ENCODE measurements at regions not wholly inside any gene's neighbourhood (a gene's known extent, or its start where the extent isn't known, plus 50 kb on each side); places are given as distances from the start of the nearest gene placed in this dataset.
"Not testable (repeated sequence)": the region's sequence is repeated elsewhere in the genome, so short reads cannot be mapped to it uniquely, and the experiment has no call there.

- DNase-seq (ENCODE audit: low read depth) = no peak
Measured at GRCh38 chr18:78448591-78448990, 531.0 kb upstream of the SALL3 start.

DNA sequence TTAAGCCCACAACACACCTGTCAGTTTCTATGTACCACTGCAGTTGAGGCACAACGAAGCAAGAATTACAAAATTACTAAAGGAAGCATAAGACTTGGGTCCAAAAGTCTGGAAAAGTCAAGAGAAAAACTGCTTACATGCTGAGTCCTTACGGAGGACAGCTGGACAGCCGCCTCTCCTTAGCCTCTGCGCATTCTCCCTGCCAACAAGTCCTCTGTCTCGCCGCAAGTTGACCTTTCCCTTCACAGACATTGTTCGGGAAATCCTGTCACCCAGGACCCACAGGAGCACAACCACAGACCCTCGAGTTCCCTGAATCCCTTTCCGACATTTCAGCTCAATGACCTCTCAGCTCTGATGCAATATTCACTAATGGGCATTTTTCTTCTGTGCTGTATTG, 525.4 kb upstream of the SALL3 start:
- no peak for DNase-seq (ENCODE audit: low read depth)

DNA sequence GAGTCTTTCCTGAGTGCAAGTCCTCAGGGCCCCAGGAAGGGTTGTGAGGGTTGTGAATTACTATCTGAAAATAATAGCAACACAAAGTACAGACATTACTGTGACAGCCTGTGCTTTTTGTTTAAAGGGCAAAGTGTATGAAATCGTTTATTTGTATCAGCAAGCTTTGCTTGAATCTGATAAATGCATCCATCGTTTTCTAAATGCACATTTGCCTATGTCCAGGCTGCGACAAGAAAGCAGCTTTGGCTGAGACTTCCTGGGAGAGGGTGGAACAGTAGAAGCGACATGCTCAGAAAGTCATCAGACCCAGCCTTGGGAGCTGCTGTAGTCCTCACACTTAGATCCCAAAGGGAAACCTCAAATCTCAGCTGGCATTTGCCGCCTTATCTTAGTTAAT, 524.2 kb upstream of the SALL3 start:
- DNase-seq (ENCODE audit: low read depth) = no peak

GRCh38 chr18:78457011-78457410, 522.6 kb upstream of the SALL3 start:
- no peak for DNase-seq (ENCODE audit: low read depth)

GRCh38 chr18:78457731-78458130, 521.9 kb upstream of the SALL3 start:
- DNase-seq (ENCODE audit: low read depth) = no peak

GRCh38 chr18:78458356-78458755, 521.3 kb upstream of the SALL3 start:
- no peak for DNase-seq (ENCODE audit: low read depth)

DNA sequence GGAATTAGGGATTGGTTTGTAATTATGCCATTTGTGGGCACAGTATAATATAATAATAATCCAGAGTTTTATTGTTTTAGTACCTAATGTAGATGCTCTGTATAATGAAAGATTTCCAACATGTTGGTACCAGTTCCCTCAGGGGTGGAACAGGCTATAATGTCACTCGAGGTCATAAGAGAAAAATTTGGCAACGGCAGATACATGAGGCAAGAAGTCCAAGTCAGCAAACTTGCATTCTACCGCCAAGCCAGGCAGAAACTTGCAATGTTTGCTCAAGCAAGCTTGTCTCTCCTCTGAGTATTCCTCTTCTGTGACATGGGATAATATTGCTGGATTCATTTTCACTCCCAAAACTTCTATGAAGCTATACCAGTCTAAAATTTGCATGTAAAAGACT, 520.0 kb upstream of the SALL3 start:
- DNase-seq (ENCODE audit: low read depth) = no peak

DNA sequence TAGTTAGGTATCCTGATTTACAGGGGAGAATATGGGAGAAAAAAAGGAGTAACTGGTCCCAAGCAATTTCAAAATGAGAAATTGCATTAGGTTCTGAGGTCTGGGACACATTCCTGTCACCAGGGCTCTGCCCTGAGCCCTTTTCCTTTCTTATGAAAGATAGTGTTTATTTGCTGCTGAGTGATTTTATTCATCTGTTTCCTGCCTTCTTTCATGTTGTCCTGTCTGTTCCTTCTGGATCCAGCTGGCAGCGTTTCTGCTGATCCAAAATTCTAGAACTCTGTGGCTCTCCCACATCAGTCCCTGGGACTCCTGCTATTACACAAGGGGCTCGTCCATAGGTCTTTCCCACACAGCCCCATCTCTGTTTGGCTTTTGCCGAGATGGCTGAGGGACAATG, 519.1 kb upstream of the SALL3 start:
- no peak for DNase-seq (ENCODE audit: low read depth)

DNA sequence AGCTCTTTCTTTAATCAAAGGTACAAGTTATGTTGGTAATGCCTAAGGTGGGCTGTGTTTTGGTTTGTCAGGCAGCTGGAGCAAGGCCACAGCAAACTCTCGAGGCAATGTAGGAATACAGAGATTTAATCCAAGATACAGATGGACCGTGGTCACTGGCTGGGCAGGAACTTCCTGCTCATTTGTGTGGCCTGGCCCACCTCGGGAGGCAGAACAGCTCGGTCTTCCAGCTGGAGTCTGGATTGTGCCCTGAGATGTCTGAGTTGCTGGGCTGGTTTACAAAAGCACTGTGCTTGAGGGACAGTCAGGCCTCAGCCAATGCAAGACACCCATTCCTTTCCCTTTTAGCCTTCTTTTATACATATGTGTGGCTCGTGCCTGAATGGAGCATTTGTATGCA, 506.1 kb upstream of the SALL3 start:
- DNase-seq (ENCODE audit: low read depth) = no peak

DNA sequence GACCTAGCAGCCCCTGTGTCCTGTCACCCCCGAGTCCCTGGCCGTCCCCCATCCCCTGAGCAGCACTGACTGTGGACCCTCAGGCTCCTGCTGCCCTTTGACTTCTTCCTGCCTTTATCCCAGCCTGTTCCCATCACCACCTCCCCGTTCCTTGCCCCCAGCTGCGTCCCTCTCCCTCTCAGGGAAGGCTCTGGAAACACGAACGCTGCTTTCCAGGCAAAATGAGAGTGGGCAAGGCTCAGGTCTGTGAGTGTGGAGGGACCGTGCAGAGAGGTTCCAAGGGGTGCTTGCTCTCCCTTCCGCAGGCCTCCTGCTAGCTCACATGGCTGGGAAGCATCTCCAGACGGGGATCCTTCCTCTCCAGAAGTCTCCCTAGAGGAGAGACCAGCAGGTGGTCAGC, 501.8 kb upstream of the SALL3 start:
- DNase-seq (ENCODE audit: low read depth) = no peak

- no peak for DNase-seq (ENCODE audit: low read depth)
Measured at GRCh38 chr18:78479443-78479842, 500.2 kb upstream of the SALL3 start.

GRCh38 chr18:78480262-78481054, 499.2 kb upstream of the SALL3 start:
- no peak for DNase-seq (ENCODE audit: low read depth)

DNA sequence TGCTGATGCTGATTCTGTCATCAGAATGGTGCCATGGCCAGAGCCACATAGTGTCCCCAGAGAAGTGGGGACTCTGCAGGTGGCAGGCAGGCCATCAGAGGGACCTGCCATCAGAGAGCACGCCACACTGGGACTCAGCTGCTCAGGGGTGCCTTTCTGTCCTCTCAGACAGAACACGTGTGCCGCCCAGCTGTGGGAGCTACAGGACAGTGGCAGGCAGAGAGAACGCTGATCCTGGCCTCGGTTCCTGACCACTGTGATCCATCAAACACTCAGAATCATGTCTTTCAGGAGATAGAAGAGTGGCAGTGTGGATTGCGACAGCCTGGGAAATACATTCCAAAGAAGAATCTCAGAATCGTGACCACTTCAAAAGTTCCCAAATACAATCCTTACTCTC, 497.2 kb upstream of the SALL3 start:
- DNase-seq (ENCODE audit: low read depth) = no peak

DNA sequence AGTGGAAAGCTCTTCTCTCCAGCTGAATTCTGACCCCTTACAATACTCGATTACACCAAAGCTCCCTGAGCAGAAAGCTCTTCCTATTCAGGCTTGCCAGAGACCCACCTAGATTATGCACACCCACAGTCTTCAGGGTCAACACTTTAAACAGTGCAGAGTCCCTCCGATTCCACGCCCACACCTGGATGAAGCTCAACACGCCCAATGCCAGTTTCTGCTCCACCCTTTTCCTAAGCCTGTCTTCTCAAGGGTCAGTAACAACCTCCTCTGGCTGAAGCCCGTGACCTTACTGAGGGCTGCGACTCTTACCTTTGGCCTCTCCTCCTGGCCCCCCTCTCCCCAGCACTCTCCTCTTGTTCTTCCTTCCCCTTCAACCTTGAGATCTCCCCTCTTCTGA, 492.0 kb upstream of the SALL3 start:
- DNase-seq (ENCODE audit: low read depth) = no peak

DNA sequence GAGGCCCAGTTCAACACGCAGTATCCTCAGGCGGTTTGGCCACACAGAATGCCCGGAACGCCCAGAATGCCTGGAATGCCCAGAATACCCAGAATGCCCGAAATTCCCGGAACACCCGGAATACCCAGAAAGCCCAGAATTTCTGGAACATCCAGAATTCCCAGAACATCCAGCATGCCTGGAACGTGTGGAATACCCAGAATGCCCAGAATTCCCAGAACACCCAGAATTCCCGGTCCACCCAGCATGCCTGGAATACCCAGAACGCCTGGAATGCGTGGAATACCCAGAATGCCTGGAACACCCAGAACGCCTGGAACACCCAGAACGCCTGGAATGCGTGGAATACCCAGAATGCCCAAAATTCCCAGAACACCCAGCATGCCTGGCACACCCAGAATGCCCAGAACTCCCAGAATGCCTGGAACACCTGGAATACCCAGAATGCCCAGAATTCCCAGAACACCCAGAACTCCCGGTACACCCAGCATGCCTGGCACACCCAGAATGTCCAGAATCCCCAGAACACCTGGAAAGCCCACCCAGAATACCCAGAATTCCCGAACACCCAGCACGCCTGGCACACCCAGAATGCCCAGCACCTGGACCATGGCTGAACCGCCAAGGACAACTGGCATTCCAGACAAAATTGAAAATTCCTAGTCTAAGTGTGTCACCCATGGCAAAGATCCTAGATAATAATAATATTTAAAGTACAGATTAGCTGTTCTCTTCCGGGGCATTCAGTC, 487.4 kb upstream of the SALL3 start:
- DNase-seq (ENCODE audit: low read depth) = no peak

DNA sequence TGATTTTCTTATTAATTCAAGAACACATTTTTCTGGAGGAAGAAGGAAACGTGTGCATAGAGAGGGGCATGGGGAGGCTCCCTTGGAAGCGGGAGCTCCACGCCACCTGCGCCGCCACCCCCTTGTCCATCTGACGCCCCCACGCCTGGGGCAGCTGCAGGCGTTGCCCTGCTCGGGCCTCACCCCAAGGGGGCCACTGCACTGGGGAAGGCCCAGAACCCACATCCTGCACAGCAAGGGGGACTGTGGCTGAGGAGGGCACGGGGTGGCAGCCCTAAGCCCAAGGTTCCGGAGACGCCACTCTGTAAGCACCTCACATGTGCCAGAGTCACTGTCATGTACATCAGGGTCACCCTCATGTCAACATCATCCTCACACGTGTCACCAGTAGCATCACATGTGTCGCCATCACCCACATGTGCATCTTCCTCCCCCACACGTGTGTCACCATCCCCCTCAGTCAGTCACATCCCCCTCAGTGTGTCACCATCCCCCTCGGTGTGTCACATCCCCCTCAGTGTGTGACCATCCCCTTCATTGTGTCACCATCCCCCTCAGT, 486.7 kb upstream of the SALL3 start:
- no peak for DNase-seq (ENCODE audit: low read depth)

DNA sequence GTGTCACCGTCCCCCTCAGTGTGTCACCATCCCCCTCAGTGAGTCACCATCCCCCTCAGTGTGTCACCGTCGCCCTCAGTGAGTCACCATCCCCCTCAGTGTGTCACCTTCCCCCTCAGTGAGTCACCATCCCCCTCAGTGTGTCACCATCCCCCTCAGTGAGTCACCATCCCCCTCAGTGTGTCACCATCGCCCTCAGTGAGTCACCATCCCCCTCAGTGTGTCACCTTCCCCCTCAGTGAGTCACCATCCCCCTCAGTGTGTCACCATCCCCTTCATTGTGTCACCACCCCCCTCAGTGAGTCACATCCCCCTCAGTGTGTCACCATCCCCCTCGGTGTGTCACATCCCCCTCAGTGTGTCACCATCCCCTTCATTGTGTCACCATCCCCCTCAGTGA, 486.1 kb upstream of the SALL3 start:
- not testable (repeated sequence) for DNase-seq (ENCODE audit: low read depth)

DNA sequence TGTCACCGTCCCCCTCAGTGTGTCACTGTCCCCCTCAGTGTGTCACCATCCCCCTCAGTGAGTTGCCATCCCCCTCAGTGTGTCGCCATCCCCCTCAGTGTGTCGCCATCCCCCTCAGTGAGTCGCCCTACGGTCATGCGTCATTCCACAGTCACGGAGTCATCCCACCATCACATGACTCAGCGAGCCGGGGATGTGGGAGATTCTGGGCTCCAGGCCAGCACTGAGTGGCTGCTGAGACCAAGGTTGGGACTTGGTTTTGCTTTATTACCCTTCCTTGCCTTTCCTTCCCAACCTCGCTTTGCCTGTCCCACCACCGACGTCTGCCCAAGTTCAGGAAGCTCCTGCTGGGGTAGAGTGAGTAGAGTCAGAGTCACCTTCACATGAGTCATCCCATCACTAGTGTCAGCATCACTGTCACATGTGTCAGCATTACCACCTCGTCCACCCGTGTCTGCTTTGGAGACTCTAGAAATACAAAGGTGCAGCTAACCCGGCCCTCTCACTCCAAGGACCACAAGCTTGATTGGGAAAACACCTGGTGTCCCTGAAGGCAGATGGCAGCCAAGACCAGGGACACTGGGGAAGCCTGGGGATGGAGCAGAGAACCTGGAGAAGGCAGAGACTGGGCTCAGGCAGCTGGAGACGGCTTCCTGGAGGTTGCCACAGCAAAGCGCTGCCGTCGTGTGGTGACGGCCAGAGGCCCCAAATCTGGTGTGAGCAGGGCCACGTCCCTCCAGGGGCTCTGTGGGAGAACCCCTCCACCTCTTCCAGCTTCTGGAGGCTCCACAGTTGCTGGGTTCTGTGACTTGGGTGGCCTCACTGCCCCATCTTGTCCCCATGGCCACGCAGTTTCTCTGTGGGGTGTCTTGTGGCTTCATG, 485.2 kb upstream of the SALL3 start:
- peak; percentile 81 for DNase-seq (ENCODE audit: low read depth)

- DNase-seq (ENCODE audit: low read depth) = no peak
Measured at GRCh38 chr18:78495550-78495949, 484.1 kb upstream of the SALL3 start.

DNA sequence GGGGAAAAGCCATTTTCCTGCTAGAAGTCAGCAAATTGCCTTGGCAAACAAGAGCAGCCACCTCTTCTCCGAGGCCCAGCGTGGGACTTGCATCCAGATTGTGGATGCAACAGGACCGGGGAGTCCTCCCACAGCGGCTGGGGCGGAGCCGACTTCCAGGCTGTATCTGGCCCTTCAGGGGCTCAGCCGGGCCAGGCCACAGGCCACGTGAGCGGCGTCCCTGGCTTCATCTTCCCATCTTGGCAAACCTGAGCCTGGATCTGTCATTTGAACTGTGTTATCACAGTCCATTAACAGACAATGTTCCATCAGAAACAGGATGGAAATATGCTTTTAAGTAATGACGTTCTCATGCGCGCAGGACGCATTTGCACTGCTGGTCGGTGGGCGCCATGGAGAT, 483.5 kb upstream of the SALL3 start:
- DNase-seq (ENCODE audit: low read depth) = no peak

GRCh38 chr18:78497641-78498040, 482.0 kb upstream of the SALL3 start:
- peak; percentile 29 for DNase-seq (ENCODE audit: low read depth)

DNA sequence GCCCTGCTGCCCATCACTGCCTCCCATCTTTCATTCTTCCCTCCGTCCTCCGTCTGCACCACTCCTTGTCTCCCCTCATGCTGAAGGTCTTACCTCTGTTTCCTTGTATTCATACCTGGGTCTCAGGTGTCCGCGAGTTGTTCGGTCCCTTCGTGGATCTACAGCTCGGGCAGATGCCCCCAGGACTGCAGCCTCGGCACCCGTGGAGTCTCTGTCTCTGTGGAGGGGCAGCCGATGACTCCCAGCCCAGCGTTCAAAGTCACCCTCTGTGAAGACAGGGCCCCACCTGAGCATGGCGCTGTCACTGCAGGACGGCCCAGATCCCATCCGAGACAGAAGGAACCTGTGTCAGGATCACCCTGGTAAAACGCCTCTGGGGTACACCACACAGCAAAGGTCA, 480.0 kb upstream of the SALL3 start:
- DNase-seq (ENCODE audit: low read depth) = no peak

Measured in Daoy (cell line).